Heart right ventricle (tissue), 16 donors: ENCODE measurements at regions not wholly inside any gene's neighbourhood (a gene's known extent, or its start where the extent isn't known, plus 50 kb on each side); places are given as distances from the start of the nearest gene placed in this dataset.

Experiments used
- ATAC-seq, 8 donors: fragments of 200-7000 bp; cut with Tn5 transposase; one replicate each; pipeline ENCODE4 v1.9.1; 2020; ENCODE audit warnings: mild to moderate bottlenecking in 8 of 8, moderate library complexity in 8 of 8, moderate number of reproducible peaks in 1 of 8
- DNase-seq, 2 donors: peaks; one replicate each; pipeline ENCODE4 v3.0.0-alpha.2; 2020
- H3K27ac ChIP-seq, 10 donors: fragments of 200-600 bp; sonication (generic) in 2 of 10; one replicate each; pipeline versions ENCODE4 v1.5.0 to v1.8.0; 2020 to 2022; ENCODE audit warnings: mild to moderate bottlenecking in 3 of 10
- H3K27me3 ChIP-seq, 7 donors: fragments of 200-600 bp; one replicate each; pipeline ENCODE4 v1.8.0; 2021 to 2022; ENCODE audit warnings: mild to moderate bottlenecking in 2 of 7
- H3K36me3 ChIP-seq, 9 donors: fragments of 200-600 bp; sonication (generic) in 1 of 9; one replicate each; pipeline versions ENCODE4 v1.5.0 to v1.8.0; 2020 to 2022; ENCODE audit warnings: mild to moderate bottlenecking in 2 of 9
- H3K4me1 ChIP-seq, 9 donors: fragments of 200-600 bp; sonication (generic) in 1 of 9; one replicate each; pipeline versions ENCODE4 v1.5.0 to v1.8.0; 2020 to 2022; ENCODE audit warnings: mild to moderate bottlenecking in 4 of 9
- H3K4me3 ChIP-seq, 10 donors: fragments of 200-600 bp; sonication (generic) in 2 of 10; one replicate each; pipeline versions ENCODE4 v1.5.0 to v1.8.0; 2020 to 2022; ENCODE audit warnings: mild to moderate bottlenecking in 7 of 10, moderate library complexity in 2 of 10
- H3K9me3 ChIP-seq, 11 donors: fragments of 200-600 bp in 10 of 11; sonication (generic) in 2 of 11; one replicate each; pipeline versions ENCODE4 v1.5.0 to v1.8.0; 2013 to 2022; ENCODE audit warnings: mild to moderate bottlenecking in 2 of 11, control low read depth in 1 of 11, moderate library complexity in 1 of 11
- CTCF ChIP-seq, 9 donors: fragments of 200-600 bp; sonication (generic) in 2 of 9; IDR thresholded peaks; one replicate each; pipeline versions ENCODE4 v1.5.0 to v1.8.0; 2021 to 2022; ENCODE audit warnings: antibody characterized with exemption in 9 of 9, mild to moderate bottlenecking in 5 of 9, moderate library complexity in 1 of 9
- WGBS, 2 donors: extraction: QIAGEN DNeasy Blood & Tissue Kit; methylation state at CpG; one replicate each; pipeline ENCODE4 v1.1.7; 2013; ENCODE audit warnings: inconsistent platforms in 1 of 2; 5-methylcytosine and 5-hydroxymethylcytosine counted together
- intact Hi-C, 10 donors: fragments of 100-400 bp; cut with DNase I; formaldehyde crosslinking; loops; one replicate each; pipeline versions ENCODE4 v1.11.1 to v1.14.2; 2022
- donor health status: Arrhythmogenic right ventricular cardiomyopathy.
- donor health status: ischemic (EF 13 %, LVEDD 7.1; RV severe dilation, severe dysfunction).
- donor health status: healthy with polysubstance abuse.
- donor health status: DM: no; HTN: yes; CAD: no.
- donor health status: DM: no; HTN: no; CAD: no.
- donor health status: ischemic (EF 25% LVEDD 6.9; RV normal size, moderate dysfunction).
- donor health status: ischemic (EF 25% LVEDD 5.7; RV mildly dilated, moderate dysfunction).
- donor health status: healthy.
- donor health status: DM: yes; HTN: yes; CAD: no.
- donor health status: Ischemic cardiomyopathy.
- donor health status: ischemic (EF 35%, LVEDD 5.7; RV mildly dilated, moderate dysfunction).
- donor health status: nonischemic (EF 11% LVEDD 7.7; RV severe dilation, severe dysfunction).
- donor health status: DM: yes; HTN: yes; CAD: no.
- donor health status: PGD.
- donor health status: ischemic (EF 29% LVEDD 5.4; RV normal size, mild dysfunction).
- donor health status: nonischemic (EF 23%, LVEDD 6.1; RV moderate dilation, normal function).

GRCh38 chr14:53331921-53332320 lies 178.8 kb upstream of the DDHD1 start:
- Histone ChIP-seq H3K27me3 (no peaks in the 10 kb centered on the region), H3K4me1 (peaks cover 0 to 8% (median 0%) of the 10 kb centered on the region in 9 donors), H3K27ac (no peak overlapping the region), H3K36me3 (no peaks in the 10 kb centered on the region), H3K9me3 (no peaks in the 10 kb centered on the region), H3K4me3 (no peak overlapping the region)
- TF ChIP-seq CTCF (IDR thresholded peaks at IDR 0.05), result no peak
- ATAC-seq, result no peak
- DNase-seq, result no peak
- intact Hi-C loops, result no loop called here
- WGBS, 2 donors, result 27 to 38% methylated on average over 1 of the region's 1 CpG

- no peaks in the 10 kb centered on the region for H3K9me3 ChIP-seq
- intact Hi-C loops, result no loop called here
- no peak for TF ChIP-seq CTCF (IDR thresholded peaks at IDR 0.05)
Observed at GRCh38 chr14:53331247-53331646, 178.1 kb upstream of the DDHD1 start.

GRCh38 chr14:53330441-53330840 lies 177.3 kb upstream of the DDHD1 start:
- no peak overlapping the region for H3K4me3 ChIP-seq
- H3K4me1 ChIP-seq, result peaks cover 0 to 8% (median 0%) of the 10 kb centered on the region in 9 donors
- no peak for DNase-seq
- H3K9me3 ChIP-seq, result no peaks in the 10 kb centered on the region
- 70 to 76% methylated on average over 3 of the region's 3 CpGs for WGBS, 2 donors
- no peaks in the 10 kb centered on the region for H3K27me3 ChIP-seq
- no peak overlapping the region for H3K27ac ChIP-seq
- ATAC-seq, result no peak
- H3K36me3 ChIP-seq, result no peaks in the 10 kb centered on the region
- no peak for TF ChIP-seq CTCF (IDR thresholded peaks at IDR 0.05)
- intact Hi-C loops, result no loop called here

More at GRCh38 chr14:53331247-53331646, 178.1 kb upstream of the DDHD1 start:
- peaks cover 0 to 8% (median 0%) of the 10 kb centered on the region in 9 donors for H3K4me1 ChIP-seq
- 90 to 97% methylated on average over 1 of the region's 1 CpG for WGBS, 2 donors
- ATAC-seq (no peak), DNase-seq (no peak)
- no peaks in the 10 kb centered on the region for H3K36me3 ChIP-seq
- H3K27me3 ChIP-seq, result no peaks in the 10 kb centered on the region
- no peak overlapping the region for H3K4me3 ChIP-seq
- H3K27ac ChIP-seq, result no peak overlapping the region

GRCh38 chr14:53328841-53329240 lies 175.7 kb upstream of the DDHD1 start:
- ATAC-seq, result no peak
- no peaks in the 10 kb centered on the region for H3K27me3 ChIP-seq
- peak overlapping the region in 2 of 10 donors; percentile 34 to 41 for H3K27ac ChIP-seq

More at GRCh38 chr14:53328841-53329240, 175.7 kb upstream of the DDHD1 start:
- Histone ChIP-seq H3K36me3 (no peaks in the 10 kb centered on the region), H3K4me3 (no peak overlapping the region), H3K9me3 (no peaks in the 10 kb centered on the region), H3K4me1 (peaks cover 0 to 8% (median 0%) of the 10 kb centered on the region in 9 donors)
- intact Hi-C loops, result no loop called here
- WGBS, 2 donors, result 67 to 68% methylated on average over 5 of the region's 5 CpGs
- no peak for DNase-seq
- no peak for TF ChIP-seq CTCF (IDR thresholded peaks at IDR 0.05)
